ENCODE measurements at regions not wholly inside any gene's neighbourhood (a gene's known extent, or its start where the extent isn't known, plus 50 kb on each side); places are given as distances from the start of the nearest gene placed in this dataset.

GRCh38 chr11:111155021-111155420 lies 90.5 kb upstream of the POU2AF2 start:
- Histone ChIP-seq H4K20me1 (ENCODE audit: control insufficient read depth, insufficient read depth) (no peaks in the 10 kb centered on the region), H3K4me3 (no peak overlapping the region), H3K27me3 (replicated peaks in 1 of 2; ENCODE audit: control insufficient read depth in 2 of 2, insufficient read depth in 2 of 2, low read length in 1 of 2) (no peaks in the 10 kb centered on the region), H2AFZ (ENCODE audit: control insufficient read depth, low read depth, low read length) (no peak overlapping the region), H3K9ac (ENCODE audit: control insufficient read depth, insufficient read depth, low read length) (no peak overlapping the region), H3K9me3 (replicated peaks; ENCODE audit: control insufficient read depth, insufficient read depth, low read length) (no peaks in the 10 kb centered on the region), H3K4me1 (ENCODE audit: control insufficient read depth, insufficient read depth, low read length) (no peaks in the 10 kb centered on the region), H3K79me2 (ENCODE audit: control insufficient read depth, insufficient read depth, low read length) (no peaks in the 10 kb centered on the region), H3K36me3 (ENCODE audit: control insufficient read depth in 2 of 2, insufficient read depth in 2 of 2, low read length in 1 of 2) (no peaks in the 10 kb centered on the region), H3K4me2 (ENCODE audit: control insufficient read depth, insufficient read depth) (no peak overlapping the region), H3K27ac (ENCODE audit: control insufficient read depth, insufficient read depth) (no peak overlapping the region)
- 46% methylated on average over 2 of the region's 2 CpGs for WGBS (ENCODE audit: insufficient coverage, insufficient replicate concordance, low lambda C conversion rate, missing lambda C conversion rate)
- in situ Hi-C loops (cut with MboI) = no loop called here
- SMC1A ChIA-PET (ENCODE audit: uncharacterized antibody, unreplicated experiment) = no interaction called here
- TF ChIP-seq CBFB (IDR thresholded peaks at IDR 0.05; ENCODE audit: low read depth) (no peak), MTA3 (IDR thresholded peaks at IDR 0.05; ENCODE audit: borderline replicate concordance, low read length) (no peak), NR2C2 (IDR thresholded peaks at IDR 0.05; ENCODE audit: borderline replicate concordance, control insufficient read depth, insufficient read length, low read depth) (no peak), BMI1 (IDR thresholded peaks at IDR 0.05; ENCODE audit: borderline replicate concordance) (no peak), USF2 (IDR thresholded peaks at IDR 0.05; ENCODE audit: borderline replicate concordance, low read depth, low read length) (no peak), IKZF1 (conservative IDR thresholded peaks at IDR 0.05) (no peak), BCLAF1 (IDR thresholded peaks at IDR 0.05) (no peak)
- FAIRE-seq (no peak), ATAC-seq (no peak), DNase-seq (ENCODE audit: low read depth, low spot score) (no peak)
- RAD21 ChIA-PET (ENCODE audit: unreplicated experiment) = no interaction called here
- POLR2A ChIA-PET = no interaction called here
- CTCF ChIA-PET = no interaction called here
- intact Hi-C loops (cut with micrococcal nuclease; ENCODE audit: unreplicated experiment) = no loop called here
- no TSS peak for BruUV-seq (replicated peaks)

Measured in GM12878 (cell line).